Loucy (cell line): ENCODE measurements at regions not wholly inside any gene's neighbourhood (a gene's known extent, or its start where the extent isn't known, plus 50 kb on each side); places are given as distances from the start of the nearest gene placed in this dataset.

Source experiments
- H2AFZ ChIP-seq: fragments of 200-600 bp; sonication (generic); 2 replicates; pipeline ENCODE4 v1.6.0; 2016; ENCODE audit warnings: antibody characterized with exemption, mild to moderate bottlenecking, low read length, moderate library complexity
- H3F3A ChIP-seq: fragments of 200-600 bp; 2 replicates; pipeline ENCODE4 v1.6.0; 2016; ENCODE audit warnings: antibody characterized with exemption, low read depth, mild to moderate bottlenecking
- H3K27me3 ChIP-seq: fragments of 200-600 bp; sonication (generic); 2 replicates; pipeline ENCODE4 v1.6.1; 2014; ENCODE audit warnings: low read length, mild to moderate bottlenecking; ENCODE audit not compliant: insufficient read depth, poor library complexity, severe bottlenecking
- H3K36me3 ChIP-seq: fragments of 200-600 bp; sonication (generic); 2 replicates; pipeline ENCODE4 v1.6.1; 2016; ENCODE audit warnings: low read length; ENCODE audit not compliant: insufficient read depth
- H3K4me1 ChIP-seq: fragments of 200-600 bp; sonication (generic); 2 replicates; pipeline ENCODE4 v1.5.1; 2014; ENCODE audit warnings: low read length, mild to moderate bottlenecking; ENCODE audit not compliant: insufficient read depth, poor library complexity, severe bottlenecking
- H3K4me2 ChIP-seq: fragments of 200-600 bp; sonication (generic); 2 replicates; pipeline ENCODE4 v1.6.0; 2014; ENCODE audit warnings: antibody characterized with exemption, low read length, low read depth, mild to moderate bottlenecking; ENCODE audit not compliant: poor library complexity, severe bottlenecking
- H3K4me3 ChIP-seq: fragments of 200-600 bp; sonication (generic); 2 replicates; pipeline ENCODE4 v1.5.1; 2014; ENCODE audit warnings: low read length, mild to moderate bottlenecking, mixed read lengths; ENCODE audit not compliant: poor library complexity, severe bottlenecking
- H3K79me2 ChIP-seq: fragments of 200-600 bp; sonication (generic); 2 replicates; pipeline ENCODE4 v1.6.1; 2014; ENCODE audit warnings: low read length; ENCODE audit not compliant: insufficient read depth
- H3K9ac ChIP-seq: fragments of 200-600 bp; sonication (generic); 2 replicates; pipeline ENCODE4 v1.6.0; 2014; ENCODE audit warnings: mild to moderate bottlenecking, low read depth, low read length, moderate library complexity; ENCODE audit not compliant: poor library complexity, severe bottlenecking
- H3K9me2 ChIP-seq: fragments of 200-600 bp; sonication (generic); replicated peaks from 2 replicates; pipeline ENCODE4 v1.6.1; 2016; ENCODE audit warnings: low read depth, low read length, mixed read lengths
- H3K9me3 ChIP-seq: fragments of 200-600 bp; sonication (generic); 2 replicates; pipeline ENCODE4 v1.6.1; 2014; ENCODE audit warnings: mild to moderate bottlenecking, antibody characterized with exemption, low read length, low read depth; ENCODE audit not compliant: insufficient read depth
- H4K20me1 ChIP-seq: fragments of 200-600 bp; sonication (generic); 2 replicates; pipeline ENCODE4 v1.6.0; 2014; ENCODE audit warnings: antibody characterized with exemption, low read length, mild to moderate bottlenecking; ENCODE audit not compliant: insufficient read depth, poor library complexity, severe bottlenecking
- CTCF ChIP-seq: fragments of 200-600 bp; sonication (generic); conservative IDR thresholded peaks from 2 replicates; pipeline ENCODE4 v1.5.1; 2014; ENCODE audit warnings: mild to moderate bottlenecking, antibody characterized with exemption, low read length
- EZH2phosphoT487 ChIP-seq: fragments of 200-600 bp; IDR thresholded peaks from 2 replicates; pipeline ENCODE4 v1.6.1; 2018; ENCODE audit warnings: antibody characterized with exemption, mild to moderate bottlenecking, moderate library complexity, borderline replicate concordance

GRCh38 chr4:83873996-83874395, 338.1 kb downstream of the GPAT3 start:
- Histone ChIP-seq H3K4me2 (no peak overlapping the region), H4K20me1 (no peaks in the 10 kb centered on the region), H2AFZ (no peak overlapping the region), H3K4me3 (no peak overlapping the region), H3K9me3 (no peaks in the 10 kb centered on the region), H3K4me1 (no peaks in the 10 kb centered on the region), H3K9me2 (no peaks in the 10 kb centered on the region), H3F3A (no peaks in the 10 kb centered on the region), H3K79me2 (no peaks in the 10 kb centered on the region), H3K27me3 (no peaks in the 10 kb centered on the region), H3K9ac (no peak overlapping the region), H3K36me3 (no peaks in the 10 kb centered on the region)
- TF ChIP-seq CTCF: no peak

- Histone ChIP-seq H3K9me3 (no peaks in the 10 kb centered on the region), H3K9ac (no peak overlapping the region), H3K4me3 (no peak overlapping the region), H4K20me1 (no peaks in the 10 kb centered on the region), H3K4me2 (no peak overlapping the region), H3K36me3 (no peaks in the 10 kb centered on the region), H2AFZ (no peak overlapping the region), H3F3A (no peaks in the 10 kb centered on the region), H3K27me3 (no peaks in the 10 kb centered on the region), H3K4me1 (no peaks in the 10 kb centered on the region), H3K9me2 (no peaks in the 10 kb centered on the region), H3K79me2 (no peaks in the 10 kb centered on the region)
- TF ChIP-seq CTCF (no peak), EZH2phosphoT487 (no peak)
These were observed 334.5 kb downstream of the GPAT3 start for GRCh38 chr4:83870328-83870950.

GRCh38 chr4:83866834-83867621, 331.1 kb downstream of the GPAT3 start:
- H3K9ac ChIP-seq: no peak overlapping the region
- no peak overlapping the region for H3K4me2 ChIP-seq
- no peaks in the 10 kb centered on the region for H3K4me1 ChIP-seq
- H3K36me3 ChIP-seq: no peaks in the 10 kb centered on the region
- no peak overlapping the region for H3K4me3 ChIP-seq
- no peaks in the 10 kb centered on the region for H3K9me3 ChIP-seq
- H3K27me3 ChIP-seq: no peaks in the 10 kb centered on the region
- no peaks in the 10 kb centered on the region for H3K9me2 ChIP-seq
- H3K79me2 ChIP-seq: no peaks in the 10 kb centered on the region
- H3F3A ChIP-seq: no peaks in the 10 kb centered on the region
- H4K20me1 ChIP-seq: no peaks in the 10 kb centered on the region
- no peak overlapping the region for H2AFZ ChIP-seq
- TF ChIP-seq CTCF (no peak), EZH2phosphoT487 (no peak)
